ENCODE measurements at regions not wholly inside any gene's neighbourhood (a gene's known extent, or its start where the extent isn't known, plus 50 kb on each side); places are given as distances from the start of the nearest gene placed in this dataset.

DNA sequence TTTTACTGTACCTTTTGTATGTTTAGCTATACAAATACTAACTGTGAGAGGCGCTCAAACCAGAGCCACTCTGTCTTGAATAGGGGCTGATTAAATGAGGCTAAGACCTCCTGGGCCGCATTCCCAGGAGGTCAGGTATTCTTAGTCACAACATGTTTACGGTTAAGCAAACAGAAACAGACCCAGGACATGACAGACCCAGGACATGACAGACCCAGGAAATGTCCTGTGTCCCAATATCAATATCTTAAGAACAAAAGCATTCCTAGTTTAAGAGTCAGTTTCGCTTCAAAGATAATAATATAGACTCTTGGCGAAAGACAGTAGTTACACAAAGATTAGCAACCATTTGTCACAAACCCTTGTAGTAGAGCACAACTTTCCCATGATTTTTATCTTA is 304.5 kb downstream of the CCSER2 start:
- TF ChIP-seq, protein P1, sequence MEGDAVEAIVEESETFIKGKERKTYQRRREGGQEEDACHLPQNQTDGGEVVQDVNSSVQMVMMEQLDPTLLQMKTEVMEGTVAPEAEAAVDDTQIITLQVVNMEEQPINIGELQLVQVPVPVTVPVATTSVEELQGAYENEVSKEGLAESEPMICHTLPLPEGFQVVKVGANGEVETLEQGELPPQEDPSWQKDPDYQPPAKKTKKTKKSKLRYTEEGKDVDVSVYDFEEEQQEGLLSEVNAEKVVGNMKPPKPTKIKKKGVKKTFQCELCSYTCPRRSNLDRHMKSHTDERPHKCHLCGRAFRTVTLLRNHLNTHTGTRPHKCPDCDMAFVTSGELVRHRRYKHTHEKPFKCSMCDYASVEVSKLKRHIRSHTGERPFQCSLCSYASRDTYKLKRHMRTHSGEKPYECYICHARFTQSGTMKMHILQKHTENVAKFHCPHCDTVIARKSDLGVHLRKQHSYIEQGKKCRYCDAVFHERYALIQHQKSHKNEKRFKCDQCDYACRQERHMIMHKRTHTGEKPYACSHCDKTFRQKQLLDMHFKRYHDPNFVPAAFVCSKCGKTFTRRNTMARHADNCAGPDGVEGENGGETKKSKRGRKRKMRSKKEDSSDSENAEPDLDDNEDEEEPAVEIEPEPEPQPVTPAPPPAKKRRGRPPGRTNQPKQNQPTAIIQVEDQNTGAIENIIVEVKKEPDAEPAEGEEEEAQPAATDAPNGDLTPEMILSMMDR (IDR thresholded peaks at IDR 0.05; ENCODE audit: low read depth, low read length): no peak
- TF ChIP-seq POLR2A (IDR thresholded peaks at IDR 0.05; ENCODE audit: extremely low read depth, insufficient read length): no peak
- TF ChIP-seq, protein P2, sequence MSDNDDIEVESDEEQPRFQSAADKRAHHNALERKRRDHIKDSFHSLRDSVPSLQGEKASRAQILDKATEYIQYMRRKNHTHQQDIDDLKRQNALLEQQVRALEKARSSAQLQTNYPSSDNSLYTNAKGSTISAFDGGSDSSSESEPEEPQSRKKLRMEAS (IDR thresholded peaks at IDR 0.05; ENCODE audit: low read depth, low read length): no peak
